Karpas-422 (cell line): ENCODE measurements at regions not wholly inside any gene's neighbourhood (a gene's known extent, or its start where the extent isn't known, plus 50 kb on each side); places are given as distances from the start of the nearest gene placed in this dataset.

ENCODE experiments used
- DNase-seq: peaks from one replicate; pipeline ENCODE4 v3.0.0-alpha.2; 2015
- H2AFZ ChIP-seq: fragments of 200-600 bp; sonication (generic); 2 replicates; pipeline ENCODE4 v1.6.1; 2014; ENCODE audit warnings: antibody characterized with exemption, low read length, mixed read lengths
- H3K27ac ChIP-seq: fragments of 200-600 bp; sonication (generic); 2 replicates; pipeline ENCODE4 v1.5.1; 2014; ENCODE audit warnings: mild to moderate bottlenecking, low read length, moderate library complexity
- H3K27me3 ChIP-seq: fragments of 200-600 bp; sonication (generic); 2 replicates; pipeline ENCODE4 v1.6.1; 2014; ENCODE audit warnings: low read length, mixed read lengths
- H3K36me3 ChIP-seq: fragments of 200-600 bp; sonication (generic); 2 replicates; pipeline ENCODE4 v1.6.1; 2014; ENCODE audit warnings: low read length, mixed read lengths; ENCODE audit not compliant: insufficient read depth
- H3K4me1 ChIP-seq: fragments of 200-600 bp; sonication (generic); 2 replicates; pipeline ENCODE4 v1.6.1; 2014; ENCODE audit warnings: mild to moderate bottlenecking, low read length, mixed read lengths
- H3K4me2 ChIP-seq: fragments of 200-600 bp; sonication (generic); 2 replicates; pipeline ENCODE4 v1.6.1; 2014; ENCODE audit warnings: low read length, low read depth, mild to moderate bottlenecking; ENCODE audit not compliant: poor library complexity, severe bottlenecking
- H3K4me3 ChIP-seq: fragments of 200-600 bp; sonication (generic); 2 replicates; pipeline ENCODE4 v1.5.1; 2014; ENCODE audit warnings: mild to moderate bottlenecking, antibody characterized with exemption, low read length, mixed read lengths
- H3K79me2 ChIP-seq: fragments of 200-600 bp; sonication (generic); 2 replicates; pipeline ENCODE4 v1.6.1; 2014; ENCODE audit warnings: mild to moderate bottlenecking, low read length, mixed read lengths
- H3K9ac ChIP-seq: fragments of 200-600 bp; sonication (generic); 2 replicates; pipeline ENCODE4 v1.6.0; 2014; ENCODE audit warnings: low read length
- H3K9me2 ChIP-seq: fragments of 200-600 bp; sonication (generic), shearing (Covaris generic); replicated peaks from 2 replicates; pipeline ENCODE4 v1.6.0; 2014; ENCODE audit warnings: mild to moderate bottlenecking, low read length, moderate library complexity; ENCODE audit not compliant: insufficient read depth
- H3K9me3 ChIP-seq: fragments of 300-700, 200-600 bp; sonication (generic); 2 replicates; pipeline ENCODE4 v1.6.1; 2014; ENCODE audit warnings: low read length, mixed read lengths
- H4K20me1 ChIP-seq: fragments of 200-600 bp; sonication (generic); 2 replicates; pipeline ENCODE4 v1.6.1; 2014; ENCODE audit warnings: mild to moderate bottlenecking, antibody characterized with exemption, low read length, low read depth; ENCODE audit not compliant: insufficient read depth

DNA sequence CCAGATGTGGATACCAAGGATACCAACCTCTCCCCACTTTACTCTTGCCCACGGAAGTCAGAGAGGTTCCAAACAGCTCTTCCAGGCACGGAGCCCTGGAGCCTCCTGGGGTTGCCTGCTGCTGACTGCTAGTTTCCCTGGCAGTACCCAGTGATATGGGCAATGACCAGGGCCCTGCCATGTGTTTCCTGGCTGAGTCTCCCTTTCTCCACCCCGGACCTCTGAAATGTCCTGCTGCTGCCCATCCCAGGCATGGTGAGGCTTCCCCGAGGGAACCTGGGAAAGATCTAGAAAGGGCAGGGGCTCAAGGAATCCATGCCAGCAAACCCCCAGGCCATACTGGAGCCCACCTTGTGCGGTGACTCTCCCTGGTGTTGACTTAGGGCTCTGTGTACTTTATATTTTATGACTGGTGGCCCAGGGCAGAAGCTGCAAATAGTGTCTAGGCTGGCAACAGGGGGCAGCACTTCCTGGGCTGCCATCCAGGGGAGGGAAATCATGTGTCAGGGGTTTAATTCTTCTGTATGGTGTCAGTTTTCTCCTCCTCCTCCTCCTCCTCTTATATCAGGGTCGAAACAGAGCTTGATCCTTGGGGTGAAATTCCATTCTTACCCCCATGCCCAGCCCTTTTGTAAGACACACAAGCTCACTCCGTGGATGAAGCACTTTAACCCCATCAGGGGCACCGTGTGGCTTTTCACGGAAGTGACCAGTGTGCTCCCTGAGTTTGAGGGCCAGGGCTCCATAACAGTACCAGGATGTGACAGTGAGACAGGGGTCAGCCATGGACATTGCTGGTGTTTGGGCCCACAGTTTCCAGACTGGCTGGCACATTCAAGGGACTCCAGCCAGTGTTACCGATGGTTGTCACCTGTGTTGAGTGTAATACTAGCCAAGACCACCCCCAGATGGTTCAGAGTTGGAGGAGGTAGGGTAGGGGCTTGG lies 62.4 kb upstream of the GDF10 start:
- H3K79me2 ChIP-seq = no peaks in the 10 kb centered on the region
- H3K4me3 ChIP-seq = no peak overlapping the region
- no peaks in the 10 kb centered on the region; the same call in 1 of the 2 replicates for H3K36me3 ChIP-seq
- H3K4me1 ChIP-seq = peaks cover 15% of the 10 kb centered on the region
- no peaks in the 10 kb centered on the region for H3K9me3 ChIP-seq
- H3K27me3 ChIP-seq = no peaks in the 10 kb centered on the region; the same call in 1 of the 2 replicates
- H3K4me2 ChIP-seq = no peak overlapping the region
- peak; percentile 59 for DNase-seq
- no peaks in the 10 kb centered on the region for H3K9me2 ChIP-seq
- no peak overlapping the region for H3K27ac ChIP-seq
- no peak overlapping the region for H3K9ac ChIP-seq
- H4K20me1 ChIP-seq = no peaks in the 10 kb centered on the region
- H2AFZ ChIP-seq = no peak overlapping the region

DNA sequence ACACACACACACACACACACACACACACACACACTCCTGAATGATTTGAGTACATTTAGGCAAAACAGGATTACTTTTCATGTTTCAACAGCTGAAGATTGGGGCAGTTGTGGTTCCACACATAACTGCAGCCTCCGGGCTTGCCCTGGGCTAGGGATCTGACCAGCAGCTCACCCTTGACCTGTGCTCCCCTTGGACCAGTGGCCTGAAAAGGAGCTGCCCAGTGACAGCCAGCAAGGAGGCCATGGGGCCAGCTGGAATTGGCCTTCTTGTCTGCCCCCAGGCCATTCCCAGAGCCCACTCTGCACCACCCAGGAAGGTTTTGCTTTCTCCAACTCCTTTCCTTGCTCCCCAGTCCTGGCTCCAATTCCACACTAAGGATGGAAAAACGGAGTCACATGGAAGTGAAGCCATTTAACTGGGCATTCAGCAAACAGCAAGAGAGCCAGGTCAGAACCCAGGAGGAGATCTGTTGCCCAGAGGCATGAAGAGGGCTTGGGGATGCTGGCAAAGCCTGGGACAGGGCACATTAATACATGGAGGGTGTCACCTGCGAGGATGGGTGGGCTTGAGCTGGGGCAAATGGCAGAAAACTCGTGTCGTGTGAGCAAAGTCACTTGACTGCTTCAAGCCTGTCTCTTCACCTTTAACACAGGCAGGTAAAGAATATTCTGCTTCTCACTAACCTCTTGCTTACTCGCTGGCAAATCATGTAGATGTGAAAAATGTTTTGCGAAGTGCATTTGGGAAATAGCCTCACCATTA lies 61.5 kb upstream of the GDF10 start:
- Histone ChIP-seq H3K36me3 (no peaks in the 10 kb centered on the region; the same call in 1 of the 2 replicates), H3K9me3 (no peaks in the 10 kb centered on the region), H3K4me3 (no peak overlapping the region), H3K9ac (no peak overlapping the region), H2AFZ (no peak overlapping the region), H3K9me2 (no peaks in the 10 kb centered on the region), H3K27me3 (no peaks in the 10 kb centered on the region; the same call in 1 of the 2 replicates), H3K27ac (no peak overlapping the region), H4K20me1 (no peaks in the 10 kb centered on the region), H3K79me2 (no peaks in the 10 kb centered on the region), H3K4me1 (peaks cover 15% of the 10 kb centered on the region), H3K4me2 (no peak overlapping the region)
- no peak for DNase-seq

DNA sequence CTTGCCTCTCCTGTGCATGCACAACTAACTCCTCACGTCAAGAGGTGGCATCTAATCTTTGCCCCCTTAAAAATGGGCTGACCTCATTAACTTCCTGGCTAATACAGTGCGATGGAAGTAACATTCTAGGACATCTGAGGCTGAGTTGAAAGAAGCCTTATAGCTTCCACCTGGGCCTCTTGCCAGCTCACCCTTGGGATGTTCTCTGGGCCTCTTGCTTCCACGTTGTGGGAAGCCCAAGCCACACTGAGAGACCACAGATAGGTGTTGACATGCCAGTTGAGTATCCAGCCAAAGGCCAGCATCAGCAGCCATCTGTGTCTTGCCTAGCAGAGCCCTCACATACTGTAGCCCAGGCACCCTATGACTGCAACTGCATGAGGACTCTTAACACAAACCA lies 60.8 kb upstream of the GDF10 start:
- H4K20me1 ChIP-seq = no peaks in the 10 kb centered on the region
- no peaks in the 10 kb centered on the region for H3K79me2 ChIP-seq
- no peaks in the 10 kb centered on the region; the same call in 1 of the 2 replicates for H3K27me3 ChIP-seq
- H3K9me2 ChIP-seq = no peaks in the 10 kb centered on the region
- H3K4me3 ChIP-seq = no peak overlapping the region
- H3K36me3 ChIP-seq = no peaks in the 10 kb centered on the region; the same call in 1 of the 2 replicates
- no peak overlapping the region for H3K27ac ChIP-seq
- H3K4me1 ChIP-seq = peaks cover 15% of the 10 kb centered on the region
- H3K9ac ChIP-seq = no peak overlapping the region
- H2AFZ ChIP-seq = no peak overlapping the region
- H3K9me3 ChIP-seq = no peaks in the 10 kb centered on the region
- DNase-seq = no peak
- H3K4me2 ChIP-seq = no peak overlapping the region

- Histone ChIP-seq H3K9me3 (no peaks in the 10 kb centered on the region), H3K27me3 (no peaks in the 10 kb centered on the region; the same call in 1 of the 2 replicates), H3K4me2 (no peak overlapping the region), H3K4me1 (peaks cover 15% of the 10 kb centered on the region), H3K36me3 (no peaks in the 10 kb centered on the region; the same call in 1 of the 2 replicates), H2AFZ (no peak overlapping the region), H4K20me1 (no peaks in the 10 kb centered on the region), H3K4me3 (no peak overlapping the region), H3K27ac (no peak overlapping the region), H3K9ac (no peak overlapping the region), H3K79me2 (no peaks in the 10 kb centered on the region), H3K9me2 (no peaks in the 10 kb centered on the region)
- no peak for DNase-seq
Observed at GRCh38 chr10:47240173-47240572, 59.8 kb upstream of the GDF10 start.

GRCh38 chr10:47241256-47241655 lies 58.7 kb upstream of the GDF10 start:
- no peak for DNase-seq
- Histone ChIP-seq H3K4me2 (no peak overlapping the region), H4K20me1 (no peaks in the 10 kb centered on the region), H3K36me3 (no peaks in the 10 kb centered on the region; the same call in 1 of the 2 replicates), H2AFZ (no peak overlapping the region), H3K4me1 (peaks cover 15% of the 10 kb centered on the region), H3K27me3 (no peaks in the 10 kb centered on the region; the same call in 1 of the 2 replicates), H3K9me2 (no peaks in the 10 kb centered on the region), H3K9me3 (no peaks in the 10 kb centered on the region), H3K9ac (no peak overlapping the region), H3K79me2 (no peaks in the 10 kb centered on the region), H3K4me3 (no peak overlapping the region), H3K27ac (no peak overlapping the region)

GRCh38 chr10:47241946-47242867 lies 57.8 kb upstream of the GDF10 start:
- H3K79me2 ChIP-seq = no peaks in the 10 kb centered on the region
- H3K4me3 ChIP-seq = no peak overlapping the region
- H3K9me2 ChIP-seq = no peaks in the 10 kb centered on the region
- H2AFZ ChIP-seq = no peak overlapping the region
- no peak overlapping the region for H3K27ac ChIP-seq
- H3K9ac ChIP-seq = no peak overlapping the region
- H3K27me3 ChIP-seq = no peaks in the 10 kb centered on the region; the same call in 1 of the 2 replicates
- H3K4me1 ChIP-seq = peaks cover 15% of the 10 kb centered on the region
- H4K20me1 ChIP-seq = no peaks in the 10 kb centered on the region
- no peaks in the 10 kb centered on the region for H3K9me3 ChIP-seq
- H3K36me3 ChIP-seq = no peaks in the 10 kb centered on the region; the same call in 1 of the 2 replicates
- H3K4me2 ChIP-seq = no peak overlapping the region
- DNase-seq = no peak

DNA sequence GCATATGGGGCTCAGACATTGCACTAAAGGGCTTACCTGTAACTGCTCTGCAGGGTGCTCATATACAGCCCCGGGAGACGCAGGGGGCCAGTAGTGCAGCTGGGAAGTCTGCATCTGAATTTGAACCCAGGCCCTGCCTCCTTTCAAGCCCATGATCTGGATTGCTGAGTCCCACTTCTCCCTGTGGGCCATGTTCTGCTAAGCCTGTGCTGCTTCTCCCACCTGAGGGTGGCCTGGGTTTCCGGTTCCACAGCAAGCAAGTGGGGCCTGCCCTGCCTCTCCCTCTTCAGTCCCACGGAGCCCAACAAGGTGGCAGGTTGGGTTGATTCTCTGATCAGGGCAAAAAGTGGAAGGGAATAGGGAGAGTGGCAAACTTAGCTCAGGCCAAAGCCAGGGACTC lies 56.6 kb upstream of the GDF10 start:
- Histone ChIP-seq H3K9me2 (no peaks in the 10 kb centered on the region), H3K4me1 (peaks cover 8% of the 10 kb centered on the region), H4K20me1 (no peaks in the 10 kb centered on the region), H3K9me3 (no peaks in the 10 kb centered on the region), H3K27me3 (no peaks in the 10 kb centered on the region; the same call in 1 of the 2 replicates), H3K9ac (no peak overlapping the region), H3K4me3 (no peak overlapping the region), H3K36me3 (no peaks in the 10 kb centered on the region; the same call in 1 of the 2 replicates), H3K79me2 (no peaks in the 10 kb centered on the region), H3K4me2 (no peak overlapping the region), H3K27ac (no peak overlapping the region), H2AFZ (no peak overlapping the region)
- DNase-seq = no peak
